Activated CD4-positive, alpha-beta memory T cell treated with anti-CD3 and anti-CD28 coated beads for 36 hours (primary cell): ENCODE measurements at regions not wholly inside any gene's neighbourhood (a gene's known extent, or its start where the extent isn't known, plus 50 kb on each side); places are given as distances from the start of the nearest gene placed in this dataset.

Experiments
- CTCF ChIA-PET: fragments of 350-600 bp; sonication (Branson Sonifier 250); formaldehyde crosslinking; loops from one replicate; lab custom pipeline; 2021; ENCODE audit warnings: antibody characterized with exemption, inconsistent platforms; lab: Charles Lee
- POLR2A ChIA-PET: fragments of 350-600 bp; sonication (Branson Sonifier 250); formaldehyde crosslinking; loops from one replicate; lab custom pipeline; 2021; ENCODE audit warnings: antibody characterized with exemption; lab: Charles Lee
- DNase-seq: peaks from one replicate; pipeline ENCODE4 v3.0.0-alpha.2; 2020
- H3K27ac Mint-ChIP-seq: one replicate; pipeline ENCODE4 v1.8.0; 2021; ENCODE audit warnings: mixed read lengths
- H3K27me3 Mint-ChIP-seq: one replicate; pipeline ENCODE4 v1.8.0; 2021; ENCODE audit warnings: mixed read lengths
- H3K36me3 Mint-ChIP-seq: one replicate; pipeline ENCODE4 v1.8.0; 2021; ENCODE audit warnings: mixed read lengths
- H3K4me1 Mint-ChIP-seq: one replicate; pipeline ENCODE4 v1.8.0; 2021; ENCODE audit warnings: low read depth, mixed read lengths
- H3K4me3 Mint-ChIP-seq: one replicate; pipeline ENCODE4 v1.8.0; 2021; ENCODE audit warnings: mild to moderate bottlenecking, mixed read lengths
- H3K9me3 Mint-ChIP-seq: one replicate; pipeline ENCODE4 v1.8.0; 2021; ENCODE audit warnings: mixed read lengths
- intact Hi-C: fragments of 100-400 bp; cut with micrococcal nuclease; formaldehyde crosslinking; loops from one replicate; pipeline ENCODE4 v1.15.1; 2023

GRCh38 chr9:118563677-118564076, 805.6 kb downstream of the BRINP1 start:
- no peak overlapping the region for H3K27ac Mint-ChIP-seq
- no peak for DNase-seq
- POLR2A ChIA-PET = no interaction called here
- no peaks in the 10 kb centered on the region for H3K27me3 Mint-ChIP-seq
- no peaks in the 10 kb centered on the region for H3K36me3 Mint-ChIP-seq
- intact Hi-C loops = no loop called here
- CTCF ChIA-PET = no interaction called here
- H3K4me3 Mint-ChIP-seq = no peak overlapping the region
- peaks cover 4% of the 10 kb centered on the region for H3K9me3 Mint-ChIP-seq
- no peaks in the 10 kb centered on the region for H3K4me1 Mint-ChIP-seq

- H3K9me3 Mint-ChIP-seq = peaks cover 4% of the 10 kb centered on the region
- ChIA-PET POLR2A (no interaction called here), CTCF (no interaction called here)
- H3K4me1 Mint-ChIP-seq = no peaks in the 10 kb centered on the region
- H3K4me3 Mint-ChIP-seq = no peak overlapping the region
- H3K36me3 Mint-ChIP-seq = no peaks in the 10 kb centered on the region
- intact Hi-C loops = no loop called here
- DNase-seq = no peak
- no peak overlapping the region for H3K27ac Mint-ChIP-seq
- no peaks in the 10 kb centered on the region for H3K27me3 Mint-ChIP-seq
Observed at GRCh38 chr9:118567861-118568260, 801.4 kb downstream of the BRINP1 start.

GRCh38 chr9:118568704-118569103, 800.5 kb downstream of the BRINP1 start:
- DNase-seq = no peak
- peaks cover 4% of the 10 kb centered on the region for H3K9me3 Mint-ChIP-seq
- no peak overlapping the region for H3K4me3 Mint-ChIP-seq
- no peaks in the 10 kb centered on the region for H3K4me1 Mint-ChIP-seq
- H3K27ac Mint-ChIP-seq = no peak overlapping the region
- ChIA-PET POLR2A (no interaction called here), CTCF (no interaction called here)
- H3K36me3 Mint-ChIP-seq = no peaks in the 10 kb centered on the region
- intact Hi-C loops = no loop called here
- H3K27me3 Mint-ChIP-seq = no peaks in the 10 kb centered on the region

- intact Hi-C loops = no loop called here
- H3K36me3 Mint-ChIP-seq = no peaks in the 10 kb centered on the region
- H3K27me3 Mint-ChIP-seq = no peaks in the 10 kb centered on the region
- DNase-seq = no peak
- H3K9me3 Mint-ChIP-seq = peaks cover 4% of the 10 kb centered on the region
- no peaks in the 10 kb centered on the region for H3K4me1 Mint-ChIP-seq
- H3K4me3 Mint-ChIP-seq = no peak overlapping the region
- ChIA-PET POLR2A (no interaction called here), CTCF (no interaction called here)
- H3K27ac Mint-ChIP-seq = no peak overlapping the region
Observed at GRCh38 chr9:118569148-118569547, 800.1 kb downstream of the BRINP1 start.

GRCh38 chr9:118570066-118570465, 799.2 kb downstream of the BRINP1 start:
- no peak overlapping the region for H3K4me3 Mint-ChIP-seq
- POLR2A ChIA-PET = no interaction called here
- no peak overlapping the region for H3K27ac Mint-ChIP-seq
- no peaks in the 10 kb centered on the region for H3K36me3 Mint-ChIP-seq
- H3K9me3 Mint-ChIP-seq = peaks cover under 1% of the 10 kb centered on the region
- H3K27me3 Mint-ChIP-seq = no peaks in the 10 kb centered on the region
- no peak for DNase-seq
- intact Hi-C loops = no loop called here
- CTCF ChIA-PET = no interaction called here
- no peaks in the 10 kb centered on the region for H3K4me1 Mint-ChIP-seq

- Mint-ChIP-seq H3K27ac (no peak overlapping the region), H3K27me3 (no peaks in the 10 kb centered on the region), H3K4me1 (no peaks in the 10 kb centered on the region), H3K9me3 (peaks cover 9% of the 10 kb centered on the region), H3K36me3 (no peaks in the 10 kb centered on the region), H3K4me3 (no peak overlapping the region)
- intact Hi-C loops = no loop called here
- POLR2A ChIA-PET = no interaction called here
- DNase-seq = no peak
- CTCF ChIA-PET = no interaction called here
Observed at GRCh38 chr9:118575341-118576070, 793.7 kb downstream of the BRINP1 start.

GRCh38 chr9:118577121-118577520, 792.1 kb downstream of the BRINP1 start:
- ChIA-PET CTCF (no interaction called here), POLR2A (no interaction called here)
- H3K4me3 Mint-ChIP-seq = no peak overlapping the region
- H3K27me3 Mint-ChIP-seq = no peaks in the 10 kb centered on the region
- peaks cover 9% of the 10 kb centered on the region for H3K9me3 Mint-ChIP-seq
- H3K36me3 Mint-ChIP-seq = no peaks in the 10 kb centered on the region
- intact Hi-C loops = no loop called here
- H3K27ac Mint-ChIP-seq = no peak overlapping the region
- no peaks in the 10 kb centered on the region for H3K4me1 Mint-ChIP-seq
- no peak for DNase-seq

GRCh38 chr9:118578467-118578866, 790.8 kb downstream of the BRINP1 start:
- Mint-ChIP-seq H3K27me3 (no peaks in the 10 kb centered on the region), H3K9me3 (peaks cover 9% of the 10 kb centered on the region), H3K4me3 (no peak overlapping the region), H3K27ac (no peak overlapping the region), H3K4me1 (no peaks in the 10 kb centered on the region), H3K36me3 (no peaks in the 10 kb centered on the region)
- ChIA-PET CTCF (no interaction called here), POLR2A (no interaction called here)
- intact Hi-C loops = no loop called here
- no peak for DNase-seq

GRCh38 chr9:118583414-118583813, 785.8 kb downstream of the BRINP1 start:
- DNase-seq = no peak
- ChIA-PET CTCF (no interaction called here), POLR2A (no interaction called here)
- Mint-ChIP-seq H3K4me3 (no peak overlapping the region), H3K4me1 (no peaks in the 10 kb centered on the region), H3K36me3 (no peaks in the 10 kb centered on the region), H3K9me3 (peaks cover 10% of the 10 kb centered on the region), H3K27ac (no peak overlapping the region), H3K27me3 (no peaks in the 10 kb centered on the region)
- intact Hi-C loops = no loop called here

- Mint-ChIP-seq H3K36me3 (no peaks in the 10 kb centered on the region), H3K27me3 (no peaks in the 10 kb centered on the region), H3K4me1 (no peaks in the 10 kb centered on the region), H3K4me3 (no peak overlapping the region), H3K27ac (no peak overlapping the region), H3K9me3 (peaks cover 12% of the 10 kb centered on the region)
- intact Hi-C loops = no loop called here
- ChIA-PET POLR2A (no interaction called here), CTCF (no interaction called here)
- no peak for DNase-seq
Observed at GRCh38 chr9:118586978-118587377, 782.3 kb downstream of the BRINP1 start.

GRCh38 chr9:118594428-118594827, 774.8 kb downstream of the BRINP1 start:
- no peak for DNase-seq
- ChIA-PET POLR2A (no interaction called here), CTCF (no interaction called here)
- H3K9me3 Mint-ChIP-seq = peaks cover 1% of the 10 kb centered on the region
- no peak overlapping the region for H3K27ac Mint-ChIP-seq
- H3K36me3 Mint-ChIP-seq = no peaks in the 10 kb centered on the region
- intact Hi-C loops = no loop called here
- no peaks in the 10 kb centered on the region for H3K27me3 Mint-ChIP-seq
- no peak overlapping the region for H3K4me3 Mint-ChIP-seq
- H3K4me1 Mint-ChIP-seq = no peaks in the 10 kb centered on the region

- Mint-ChIP-seq H3K9me3 (no peaks in the 10 kb centered on the region), H3K27ac (no peak overlapping the region), H3K27me3 (no peaks in the 10 kb centered on the region), H3K36me3 (no peaks in the 10 kb centered on the region), H3K4me1 (no peaks in the 10 kb centered on the region), H3K4me3 (no peak overlapping the region)
- no peak for DNase-seq
- intact Hi-C loops = no loop called here
- ChIA-PET POLR2A (no interaction called here), CTCF (no interaction called here)
Observed at GRCh38 chr9:118595719-118596305, 773.4 kb downstream of the BRINP1 start.

- DNase-seq = no peak
- Mint-ChIP-seq H3K4me3 (no peak overlapping the region), H3K27me3 (no peaks in the 10 kb centered on the region), H3K27ac (no peak overlapping the region), H3K4me1 (no peaks in the 10 kb centered on the region), H3K9me3 (no peaks in the 10 kb centered on the region), H3K36me3 (no peaks in the 10 kb centered on the region)
- ChIA-PET CTCF (no interaction called here), POLR2A (no interaction called here)
- intact Hi-C loops = no loop called here
Observed at GRCh38 chr9:118596374-118597015, 772.7 kb downstream of the BRINP1 start.
